ENCODE measurements at regions not wholly inside any gene's neighbourhood (a gene's known extent, or its start where the extent isn't known, plus 50 kb on each side); places are given as distances from the start of the nearest gene placed in this dataset.

GRCh38 chr4:107129076-107129475, 93.0 kb upstream of the DKK2 start:
- TF ChIP-seq CTCF (IDR thresholded peaks at IDR 0.05) (no peak), POLR2A (IDR thresholded peaks at IDR 0.05) (no peak), POLR2AphosphoS5 (IDR thresholded peaks at IDR 0.05) (no peak), EP300 (IDR thresholded peaks at IDR 0.05) (no peak)
